A673 (cell line): ENCODE measurements at regions not wholly inside any gene's neighbourhood (a gene's known extent, or its start where the extent isn't known, plus 50 kb on each side); places are given as distances from the start of the nearest gene placed in this dataset.

Experiments
- EZH2 ChIP-seq: fragments of 200-600 bp; sonication (generic); IDR thresholded peaks from 2 replicates; pipeline ENCODE4 v1.6.1; 2017; ENCODE audit warnings: borderline replicate concordance, low read depth, mild to moderate bottlenecking, mixed read lengths, antibody characterized with exemption, low read length; ENCODE audit not compliant: poor library complexity, severe bottlenecking
- TF ChIP-seq, protein P1 (sequence below): fragments of 300-800, 200-600 bp; sonication (generic); conservative IDR thresholded peaks from 2 replicates; pipeline ENCODE4 v1.5.1; 2017; ENCODE audit warnings: low read depth, mild to moderate bottlenecking, antibody characterized with exemption, low read length, moderate library complexity, mixed read lengths

- TF ChIP-seq, protein P1, sequence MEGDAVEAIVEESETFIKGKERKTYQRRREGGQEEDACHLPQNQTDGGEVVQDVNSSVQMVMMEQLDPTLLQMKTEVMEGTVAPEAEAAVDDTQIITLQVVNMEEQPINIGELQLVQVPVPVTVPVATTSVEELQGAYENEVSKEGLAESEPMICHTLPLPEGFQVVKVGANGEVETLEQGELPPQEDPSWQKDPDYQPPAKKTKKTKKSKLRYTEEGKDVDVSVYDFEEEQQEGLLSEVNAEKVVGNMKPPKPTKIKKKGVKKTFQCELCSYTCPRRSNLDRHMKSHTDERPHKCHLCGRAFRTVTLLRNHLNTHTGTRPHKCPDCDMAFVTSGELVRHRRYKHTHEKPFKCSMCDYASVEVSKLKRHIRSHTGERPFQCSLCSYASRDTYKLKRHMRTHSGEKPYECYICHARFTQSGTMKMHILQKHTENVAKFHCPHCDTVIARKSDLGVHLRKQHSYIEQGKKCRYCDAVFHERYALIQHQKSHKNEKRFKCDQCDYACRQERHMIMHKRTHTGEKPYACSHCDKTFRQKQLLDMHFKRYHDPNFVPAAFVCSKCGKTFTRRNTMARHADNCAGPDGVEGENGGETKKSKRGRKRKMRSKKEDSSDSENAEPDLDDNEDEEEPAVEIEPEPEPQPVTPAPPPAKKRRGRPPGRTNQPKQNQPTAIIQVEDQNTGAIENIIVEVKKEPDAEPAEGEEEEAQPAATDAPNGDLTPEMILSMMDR, result no peak
- no peak for TF ChIP-seq EZH2
Observed at GRCh38 chr12:115740586-115741155, 536.8 kb downstream of the MED13L start.
